ENCODE measurements at regions not wholly inside any gene's neighbourhood (a gene's known extent, or its start where the extent isn't known, plus 50 kb on each side); places are given as distances from the start of the nearest gene placed in this dataset.

- TF ChIP-seq POLR2A (IDR thresholded peaks at IDR 0.05): no peak
- TF ChIP-seq CTCF (IDR thresholded peaks at IDR 0.05): no peak
Observed at GRCh38 chr9:11045589-11045988, 432.8 kb upstream of the PTPRD start.
